GM18858 (cell line): ENCODE measurements at regions not wholly inside any gene's neighbourhood (a gene's known extent, or its start where the extent isn't known, plus 50 kb on each side); places are given as distances from the start of the nearest gene placed in this dataset.
"Not testable (repeated sequence)": the region's sequence is repeated elsewhere in the genome, so short reads cannot be mapped to it uniquely, and the experiment has no call there.

Source experiments
- ATAC-seq: cut with Tn5 transposase; IDR thresholded peaks from one replicate; pipeline ENCODE4 v1.9.1; 2021; ENCODE audit not compliant: unreplicated experiment

GRCh38 chr22:47865626-47866025 lies 1103.2 kb downstream of the TBC1D22A start:
- ATAC-seq, result no peak

- no peak for ATAC-seq
Observed at GRCh38 chr22:47862394-47862793, 1099.9 kb downstream of the TBC1D22A start.

GRCh38 chr22:47860907-47861306 lies 1098.5 kb downstream of the TBC1D22A start:
- ATAC-seq, result not testable (repeated sequence)

GRCh38 chr22:47859881-47860525 lies 1097.6 kb downstream of the TBC1D22A start:
- ATAC-seq, result no peak

GRCh38 chr22:47858773-47859306 lies 1096.4 kb downstream of the TBC1D22A start:
- no peak for ATAC-seq

GRCh38 chr22:47854680-47855079 lies 1092.2 kb downstream of the TBC1D22A start:
- ATAC-seq, result no peak

GRCh38 chr22:47854251-47854650 lies 1091.8 kb downstream of the TBC1D22A start:
- no peak for ATAC-seq

GRCh38 chr22:47853750-47854149 lies 1091.3 kb downstream of the TBC1D22A start:
- no peak for ATAC-seq

GRCh38 chr22:47851586-47851985 lies 1089.1 kb downstream of the TBC1D22A start:
- ATAC-seq, result no peak

- no peak for ATAC-seq
Observed at GRCh38 chr22:47850644-47851151, 1088.2 kb downstream of the TBC1D22A start.

GRCh38 chr22:47849576-47849975 lies 1087.1 kb downstream of the TBC1D22A start:
- ATAC-seq, result no peak

GRCh38 chr22:47848184-47848920 lies 1085.9 kb downstream of the TBC1D22A start:
- no peak for ATAC-seq

- ATAC-seq, result no peak
Observed at GRCh38 chr22:47847131-47847890, 1084.9 kb downstream of the TBC1D22A start.

- ATAC-seq, result no peak
Observed at GRCh38 chr22:47846206-47846605, 1083.8 kb downstream of the TBC1D22A start.

- no peak for ATAC-seq
Observed at GRCh38 chr22:47842119-47842518, 1079.7 kb downstream of the TBC1D22A start.

- ATAC-seq, result no peak
Observed at GRCh38 chr22:47841156-47841555, 1078.7 kb downstream of the TBC1D22A start.

- no peak for ATAC-seq
Observed at GRCh38 chr22:47839595-47840227, 1077.3 kb downstream of the TBC1D22A start.

- no peak for ATAC-seq
Observed at GRCh38 chr22:47837703-47838102, 1075.3 kb downstream of the TBC1D22A start.

- no peak for ATAC-seq
Observed at GRCh38 chr22:47836957-47837356, 1074.5 kb downstream of the TBC1D22A start.

- no peak for ATAC-seq
Observed at GRCh38 chr22:47835726-47836125, 1073.3 kb downstream of the TBC1D22A start.

GRCh38 chr22:47826016-47826415 lies 1063.6 kb downstream of the TBC1D22A start:
- ATAC-seq, result no peak
